GM19351 (cell line): ENCODE measurements at regions not wholly inside any gene's neighbourhood (a gene's known extent, or its start where the extent isn't known, plus 50 kb on each side); places are given as distances from the start of the nearest gene placed in this dataset.
A peak's percentile ranks its signal among the peaks of the same experiment; 100 is the strongest.

Experiments used
- ATAC-seq: cut with Tn5 transposase; IDR thresholded peaks from one replicate; pipeline ENCODE4 v1.9.1; 2021; ENCODE audit warnings: mild to moderate bottlenecking, moderate library complexity; ENCODE audit not compliant: unreplicated experiment

DNA sequence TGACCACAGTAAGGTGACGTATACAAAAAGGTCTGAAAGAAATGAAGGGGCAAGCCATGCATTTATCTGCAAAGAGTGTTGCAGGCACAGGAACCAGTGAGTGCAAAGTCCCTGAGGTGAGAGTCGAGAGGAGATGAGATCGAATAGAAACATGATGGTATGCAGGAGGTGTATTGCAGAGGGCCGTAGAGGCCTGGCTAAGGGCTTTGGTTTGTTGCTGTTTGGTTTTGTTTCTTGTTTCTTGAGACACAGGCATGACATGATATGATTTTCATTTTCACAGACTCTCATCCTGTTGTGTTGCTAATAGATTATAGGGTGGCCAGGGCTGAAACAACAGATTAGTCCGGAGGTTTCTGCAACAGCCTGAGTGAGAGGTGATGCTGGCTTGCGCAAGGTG lies 80.4 kb downstream of the HSPH1 start:
- ATAC-seq = no peak

DNA sequence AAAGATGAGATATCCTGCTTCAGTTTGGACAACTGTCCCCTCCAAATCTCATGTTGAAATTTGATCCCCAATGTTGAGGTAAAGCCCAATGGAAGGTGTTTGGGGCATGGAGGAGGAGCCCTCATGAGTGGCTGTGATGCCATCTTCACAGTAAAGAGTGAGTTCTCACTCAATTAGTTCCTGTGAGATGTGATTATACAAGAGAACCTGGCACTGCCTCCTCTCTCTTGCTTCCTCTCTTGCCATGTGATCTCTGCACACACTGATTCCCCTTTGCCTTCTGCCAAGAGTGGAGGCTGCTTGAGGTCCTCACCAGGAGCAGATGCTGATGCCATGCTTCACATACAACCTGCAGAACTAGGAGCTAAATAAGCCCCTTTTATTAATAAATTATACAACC lies 86.9 kb downstream of the HSPH1 start:
- ATAC-seq = no peak

DNA sequence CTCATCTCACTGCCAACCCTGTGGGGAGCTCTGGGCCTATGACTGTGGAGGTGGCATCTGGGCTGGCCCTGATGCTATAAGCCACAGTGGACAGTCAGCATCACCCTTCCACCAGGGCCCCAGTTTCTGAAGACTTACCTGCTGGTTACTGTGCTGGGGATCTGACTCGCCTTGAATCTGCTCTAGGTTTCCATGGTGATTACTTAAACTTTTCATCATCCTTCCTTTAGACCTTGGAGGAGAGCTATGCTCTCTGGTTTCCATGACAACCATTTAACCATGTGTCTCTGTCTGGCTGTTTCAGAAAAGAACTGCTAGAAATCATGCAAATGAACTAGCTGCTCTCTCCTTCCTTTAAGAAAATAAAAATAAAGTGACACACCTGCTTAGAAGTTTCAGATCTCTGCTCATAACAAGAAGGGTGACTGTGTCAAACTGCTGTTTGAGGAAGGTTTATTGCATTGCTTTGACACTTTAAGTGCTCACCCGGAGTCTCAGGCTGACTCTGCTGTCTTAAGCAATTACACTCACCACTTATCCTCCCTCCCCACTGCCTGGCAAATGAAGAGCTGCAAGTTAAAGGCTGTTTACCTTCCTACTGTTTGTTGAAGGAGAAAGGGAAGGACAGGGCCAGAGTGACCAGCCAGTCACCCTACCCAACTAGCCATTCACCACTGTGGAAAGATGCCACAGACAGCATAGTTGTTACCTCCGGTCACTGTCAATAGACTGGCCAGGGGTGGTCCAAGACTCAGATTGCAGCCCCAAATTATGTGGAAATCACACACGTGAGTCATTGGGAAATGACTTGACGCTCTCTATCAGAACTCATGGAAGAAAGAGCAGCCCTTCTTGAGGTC lies 87.6 kb downstream of the HSPH1 start:
- ATAC-seq = peak; percentile 89

DNA sequence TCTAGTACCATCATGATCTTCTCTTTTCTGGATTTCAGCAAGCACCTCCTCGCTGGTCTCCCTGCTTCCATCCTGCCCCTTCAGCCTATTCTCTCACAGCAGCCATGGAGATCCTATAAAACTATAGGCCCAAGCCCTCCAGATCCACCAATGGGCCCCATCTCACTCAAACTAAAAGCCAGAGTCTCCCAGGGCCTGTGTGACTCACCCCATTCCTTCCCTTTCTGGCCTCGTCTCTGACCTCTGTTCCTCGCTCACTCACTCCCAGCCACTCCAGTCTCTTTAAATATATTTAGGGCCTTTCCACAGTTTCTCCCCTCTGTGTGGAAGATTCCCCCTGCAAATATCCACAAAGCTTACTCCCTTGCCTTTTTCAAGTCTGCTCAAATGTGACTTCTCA lies 89.7 kb downstream of the HSPH1 start:
- ATAC-seq = no peak

DNA sequence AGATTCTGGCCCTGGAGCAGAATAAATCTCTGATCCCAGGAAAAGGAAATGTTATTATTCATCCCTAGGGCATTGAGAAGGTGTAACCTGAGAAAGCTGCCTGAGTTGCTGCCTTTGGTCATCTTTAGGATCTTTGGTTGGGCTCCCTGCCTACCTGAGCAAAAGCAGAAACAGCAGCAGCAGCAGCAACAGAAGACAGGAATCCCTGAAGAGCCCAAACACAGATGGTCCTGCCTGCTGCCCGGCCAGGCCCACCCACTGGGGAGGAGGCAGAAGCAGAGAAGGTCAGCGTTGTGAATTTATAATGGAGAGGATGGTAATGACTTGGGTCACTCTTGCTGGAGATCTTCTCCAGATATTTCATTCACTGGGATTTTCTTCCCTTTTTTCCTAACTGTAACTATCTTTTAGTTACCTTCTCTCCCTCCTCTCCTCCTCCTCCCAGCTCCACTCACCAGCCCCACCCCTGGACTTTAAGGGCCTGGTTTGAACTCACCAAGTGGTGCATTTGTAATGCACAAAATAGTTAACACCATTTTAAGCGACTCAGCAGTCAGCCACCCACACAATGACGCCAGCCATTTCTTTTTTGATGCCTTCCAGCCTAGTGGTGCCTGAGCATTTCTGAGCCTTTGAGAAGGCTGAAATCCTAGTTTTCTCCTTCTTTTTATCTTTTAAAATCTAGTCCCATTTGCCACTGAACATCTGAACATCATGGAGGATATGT lies 91.7 kb downstream of the HSPH1 start:
- ATAC-seq = no peak

DNA sequence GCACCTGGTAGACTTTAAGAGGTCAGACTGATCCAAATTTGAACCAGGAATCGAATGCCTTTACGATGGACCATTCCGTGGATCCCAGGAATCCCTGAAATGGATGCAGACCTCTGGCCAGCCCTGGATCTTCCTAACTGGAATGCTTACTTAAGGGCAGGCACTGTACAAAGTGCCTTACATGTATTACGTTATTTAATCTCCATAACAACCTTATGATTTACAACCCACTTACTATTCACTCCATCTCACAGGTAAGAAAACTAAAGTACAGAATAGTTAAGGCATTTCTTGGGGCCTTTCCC lies 93.6 kb downstream of the HSPH1 start:
- ATAC-seq = no peak

DNA sequence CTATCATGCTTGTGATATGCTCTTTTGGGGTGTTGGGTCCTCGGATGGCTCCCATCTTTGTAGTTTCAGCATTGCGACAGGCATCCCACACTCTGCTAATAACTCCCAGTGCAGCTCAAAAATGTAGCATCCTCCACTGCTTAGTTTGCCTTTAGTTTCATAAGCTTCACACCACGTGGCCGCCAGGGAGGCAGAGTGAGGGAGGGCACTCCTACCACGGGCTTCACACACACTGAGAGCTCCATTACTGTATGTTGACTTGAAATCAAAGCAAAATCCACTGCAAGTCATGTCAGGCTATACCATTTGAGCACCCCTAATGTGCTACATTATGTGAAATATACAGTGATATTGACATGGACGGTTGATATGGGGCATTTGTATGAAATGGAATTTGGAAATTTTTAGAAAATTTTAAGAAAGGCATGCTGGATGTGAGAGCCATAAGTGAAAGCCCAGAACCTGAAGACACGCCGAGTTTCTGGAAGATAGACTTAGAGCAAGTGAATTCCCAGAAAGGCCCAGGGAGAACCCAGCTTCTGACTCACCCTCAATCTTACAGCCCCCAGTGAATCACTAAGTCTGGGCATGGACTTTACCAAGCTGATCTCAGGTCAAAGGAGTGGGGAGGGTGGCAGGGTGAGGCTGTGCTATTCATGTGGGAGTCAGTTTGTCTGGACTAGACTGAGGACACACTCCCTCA lies 94.1 kb downstream of the HSPH1 start:
- ATAC-seq = no peak

DNA sequence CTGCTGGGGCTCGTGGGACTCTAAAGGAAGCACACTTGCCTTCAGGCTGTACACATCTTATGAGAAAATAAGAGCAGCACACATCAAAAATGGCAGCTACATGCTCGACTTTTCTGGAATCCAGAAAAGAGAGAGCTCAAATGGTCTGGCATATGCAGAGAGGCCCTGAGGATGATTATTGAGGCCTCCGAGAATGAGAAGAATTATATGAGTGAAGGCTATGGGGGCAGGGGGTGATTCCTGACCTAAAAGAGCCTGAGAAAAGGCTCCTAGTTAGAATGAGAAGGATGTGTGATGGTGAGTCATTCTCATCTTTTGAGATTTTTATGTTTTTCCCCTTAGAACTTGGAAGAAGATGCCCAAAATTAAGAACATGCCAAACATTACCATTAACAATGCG lies 97.1 kb downstream of the HSPH1 start:
- no peak for ATAC-seq

DNA sequence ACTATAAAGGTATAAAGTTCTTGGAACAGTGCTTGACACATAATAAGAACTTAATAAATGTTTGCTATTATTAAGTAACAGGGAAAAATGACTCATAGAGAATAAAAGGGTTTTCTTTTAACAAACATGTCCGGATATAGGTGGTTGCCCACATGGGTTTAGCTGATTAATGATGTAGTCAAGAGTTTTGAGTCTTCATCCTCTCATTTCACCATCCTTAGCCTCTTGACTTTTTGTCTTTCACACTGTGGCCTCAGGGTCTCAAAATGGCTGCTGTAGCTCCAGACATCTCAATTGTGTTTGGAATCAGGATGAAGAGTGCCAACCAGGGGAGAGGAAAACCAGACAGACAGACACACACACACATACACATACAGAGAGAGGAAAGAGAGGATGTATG lies 97.9 kb downstream of the HSPH1 start:
- ATAC-seq = no peak

DNA sequence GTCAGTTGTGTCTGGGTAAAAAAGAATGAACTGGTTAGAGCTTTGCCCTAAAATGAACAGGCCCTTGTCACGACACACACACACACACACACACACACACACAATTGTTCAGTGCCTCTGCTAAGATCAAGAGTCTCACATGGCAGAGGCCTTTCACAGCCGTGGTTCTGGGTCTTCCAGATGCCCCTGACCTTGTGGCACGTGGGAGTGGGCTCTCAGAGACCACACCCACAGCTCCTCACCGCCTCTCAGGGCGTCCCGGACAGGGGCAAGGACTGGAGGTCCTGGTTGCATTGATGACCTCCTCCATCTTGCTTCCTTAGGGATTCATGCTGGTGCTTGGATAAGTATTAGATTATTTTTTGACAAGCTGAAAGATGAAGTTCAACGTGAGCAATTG lies 101.0 kb downstream of the HSPH1 start:
- ATAC-seq = no peak

DNA sequence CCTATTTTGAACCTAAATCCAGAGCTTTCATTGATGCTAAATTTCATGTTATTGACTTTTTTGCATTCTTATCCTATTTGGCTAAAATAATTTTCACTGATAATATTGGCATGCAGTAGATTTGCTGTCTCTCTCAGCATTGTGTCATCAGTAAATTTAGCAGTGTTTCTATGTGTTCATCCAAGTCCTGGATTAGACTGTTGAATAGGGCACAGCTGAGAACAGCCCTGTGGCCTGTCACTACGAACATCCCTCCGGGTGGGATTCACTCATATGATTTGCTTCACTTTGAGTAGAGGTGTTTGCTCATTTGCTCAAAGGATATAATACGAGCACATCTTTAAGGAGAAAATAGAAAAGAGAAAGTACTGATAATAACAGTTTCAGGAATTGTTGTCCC lies 101.5 kb downstream of the HSPH1 start:
- ATAC-seq = no peak

DNA sequence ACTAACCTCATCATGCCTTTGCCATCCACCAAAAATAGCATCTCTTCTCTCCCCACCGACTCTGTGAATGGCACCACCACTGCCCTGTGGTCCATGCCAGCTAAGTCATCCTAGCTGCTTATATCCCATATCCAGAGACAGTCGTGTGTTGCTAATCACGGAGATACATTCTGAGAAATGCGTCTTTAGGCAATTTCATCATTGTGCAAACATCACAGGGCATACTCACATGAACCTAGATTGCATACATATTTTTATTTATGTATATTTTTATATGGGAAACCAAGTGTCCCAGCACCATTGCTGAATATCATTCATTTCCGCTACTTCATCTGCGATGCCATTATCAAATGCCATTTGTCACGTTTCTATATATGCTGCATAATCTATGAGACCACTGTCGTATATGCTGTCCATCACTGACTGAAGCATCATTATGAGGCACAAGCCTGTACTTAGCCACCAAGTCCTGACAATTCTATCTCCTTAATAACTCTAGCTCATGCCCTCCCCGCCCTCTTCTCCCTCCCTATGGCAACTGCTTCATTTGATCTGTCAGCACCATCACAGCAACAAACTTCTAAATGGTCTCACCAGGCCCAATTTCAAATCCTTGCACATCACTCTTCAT lies 104.2 kb downstream of the HSPH1 start:
- ATAC-seq = no peak

DNA sequence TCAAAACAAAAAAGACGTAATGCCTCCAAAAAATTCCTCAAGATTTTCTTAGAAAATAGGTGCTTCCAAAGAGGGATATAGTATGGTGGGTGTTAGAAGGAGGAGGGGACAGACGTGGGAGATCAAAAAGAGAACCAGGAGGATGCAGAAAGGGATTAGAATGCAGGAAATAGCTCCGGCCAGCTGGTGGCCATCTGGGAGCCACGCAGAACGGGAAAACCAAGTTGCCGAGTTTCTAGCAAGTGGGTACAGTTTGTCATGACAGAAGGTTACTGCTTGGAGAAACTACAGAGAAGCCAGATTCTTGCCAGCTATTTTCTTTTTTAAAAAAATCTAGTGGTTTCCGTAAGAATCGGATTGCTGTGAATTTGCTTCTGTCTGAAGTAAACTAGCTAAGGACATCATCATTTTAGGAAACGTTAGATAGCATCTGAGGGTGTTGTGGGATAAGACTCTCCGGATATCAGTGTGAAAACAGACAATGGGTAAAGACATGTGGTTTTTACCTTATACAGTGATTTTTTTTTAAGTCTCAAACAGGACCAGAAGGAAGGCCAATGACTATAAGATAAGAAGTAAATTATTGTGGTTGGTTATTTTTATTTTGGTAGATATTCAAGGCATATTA lies 104.9 kb downstream of the HSPH1 start:
- no peak for ATAC-seq

DNA sequence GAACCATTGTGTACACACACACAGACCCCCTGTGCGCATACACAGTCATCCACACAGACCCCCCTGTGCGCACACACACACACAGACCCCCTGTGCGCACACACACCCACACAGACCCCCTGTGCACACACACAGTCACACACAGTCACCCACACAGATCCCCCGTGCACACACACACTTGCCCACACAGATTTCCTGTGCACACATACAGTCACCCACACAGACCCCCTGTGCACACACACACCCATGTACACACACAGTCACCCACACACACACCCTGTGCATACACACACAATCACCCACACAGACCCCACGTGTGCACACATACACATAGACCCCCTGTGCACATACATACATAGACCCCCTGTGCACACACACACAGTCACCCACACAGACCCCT lies 106.1 kb downstream of the HSPH1 start:
- ATAC-seq = no peak

DNA sequence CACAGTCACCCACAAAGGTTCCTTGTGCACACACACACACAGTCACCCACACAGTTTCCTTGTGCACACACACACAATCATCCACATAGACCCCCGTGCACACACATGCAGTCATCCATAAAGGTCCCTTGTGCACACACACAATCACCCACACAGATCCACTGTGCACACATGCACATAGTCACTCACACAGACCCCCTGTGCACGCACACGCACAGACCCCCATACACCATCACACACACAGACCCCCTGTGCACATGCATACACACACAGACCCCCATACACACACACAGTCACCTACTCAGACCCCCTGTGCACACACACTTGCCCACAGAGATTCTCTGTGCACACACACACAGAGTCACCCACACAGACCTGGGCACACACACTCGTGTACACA lies 107.1 kb downstream of the HSPH1 start:
- ATAC-seq = no peak

DNA sequence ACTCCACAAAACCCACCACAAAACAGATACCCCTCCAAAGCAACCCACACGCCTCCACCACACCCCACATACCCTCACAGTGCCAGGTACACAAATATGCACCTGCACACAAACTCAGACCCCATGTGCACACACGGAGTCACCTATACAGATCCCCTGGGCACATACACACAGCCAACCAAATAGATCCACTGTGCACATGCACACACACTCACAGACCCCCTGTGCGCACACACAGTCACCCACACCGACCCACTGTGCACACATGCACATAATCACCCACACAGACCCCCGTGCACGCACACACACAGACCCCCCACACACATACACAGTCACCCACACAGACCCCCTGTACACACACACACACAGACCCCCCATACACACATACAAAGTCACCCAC lies 107.8 kb downstream of the HSPH1 start:
- ATAC-seq = no peak

DNA sequence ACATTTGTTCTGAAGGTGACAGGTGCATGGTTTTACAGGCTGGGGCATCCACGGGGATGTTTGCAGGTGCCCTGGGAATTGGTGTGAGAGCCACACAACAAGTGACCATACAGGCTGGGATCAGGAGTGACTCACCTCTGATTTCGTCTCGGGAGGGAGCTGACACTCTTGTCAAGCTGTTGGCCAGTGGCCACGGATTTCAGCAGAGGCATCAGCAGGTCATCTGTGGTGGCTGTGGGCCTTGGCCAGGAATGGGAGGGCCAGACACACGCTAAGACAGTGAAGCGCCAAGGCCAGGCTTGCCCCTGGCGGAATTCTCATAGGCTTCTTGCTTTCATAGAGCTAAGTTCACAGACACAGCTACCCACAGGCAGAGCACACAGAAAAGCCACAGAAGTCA lies 108.6 kb downstream of the HSPH1 start:
- no peak for ATAC-seq

DNA sequence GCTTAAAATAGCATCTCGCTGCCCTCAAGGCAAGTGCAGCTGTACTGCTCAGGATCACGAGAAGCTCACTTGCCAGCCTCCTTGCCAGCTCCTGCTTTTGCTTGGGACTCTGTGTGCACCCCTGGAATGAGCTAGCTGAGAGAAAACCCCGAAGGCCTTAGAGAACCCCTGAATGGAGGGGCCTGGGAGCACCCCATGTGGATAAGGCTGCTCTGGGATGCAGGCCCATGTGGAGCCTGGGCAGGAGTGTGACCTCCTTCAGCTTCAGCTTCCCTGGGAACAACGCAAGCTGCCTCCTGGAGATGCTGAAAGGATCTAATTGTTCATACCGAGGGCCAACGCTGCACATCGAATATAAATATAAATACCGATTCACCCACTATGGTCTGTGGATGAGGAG lies 109.2 kb downstream of the HSPH1 start:
- no peak for ATAC-seq

DNA sequence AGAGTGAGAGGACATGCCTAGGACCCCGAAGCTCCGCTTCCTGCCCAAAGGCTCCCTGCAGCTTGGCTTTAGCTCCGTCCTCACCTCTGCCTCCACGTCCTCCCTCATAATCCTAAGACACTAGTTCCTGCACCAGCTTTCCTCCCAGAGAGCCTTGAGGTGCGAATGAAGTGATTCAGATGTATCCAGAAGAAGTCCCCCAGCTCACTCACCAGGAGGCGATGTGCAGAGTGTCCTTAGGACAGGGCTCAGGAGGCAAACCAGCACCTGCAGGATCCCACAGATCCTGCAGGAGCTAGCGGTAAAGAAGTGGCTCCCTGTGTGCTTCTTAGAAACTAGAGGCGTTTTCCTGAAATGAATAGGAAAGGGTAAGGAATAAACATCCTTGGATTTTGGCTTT lies 109.7 kb downstream of the HSPH1 start:
- no peak for ATAC-seq

DNA sequence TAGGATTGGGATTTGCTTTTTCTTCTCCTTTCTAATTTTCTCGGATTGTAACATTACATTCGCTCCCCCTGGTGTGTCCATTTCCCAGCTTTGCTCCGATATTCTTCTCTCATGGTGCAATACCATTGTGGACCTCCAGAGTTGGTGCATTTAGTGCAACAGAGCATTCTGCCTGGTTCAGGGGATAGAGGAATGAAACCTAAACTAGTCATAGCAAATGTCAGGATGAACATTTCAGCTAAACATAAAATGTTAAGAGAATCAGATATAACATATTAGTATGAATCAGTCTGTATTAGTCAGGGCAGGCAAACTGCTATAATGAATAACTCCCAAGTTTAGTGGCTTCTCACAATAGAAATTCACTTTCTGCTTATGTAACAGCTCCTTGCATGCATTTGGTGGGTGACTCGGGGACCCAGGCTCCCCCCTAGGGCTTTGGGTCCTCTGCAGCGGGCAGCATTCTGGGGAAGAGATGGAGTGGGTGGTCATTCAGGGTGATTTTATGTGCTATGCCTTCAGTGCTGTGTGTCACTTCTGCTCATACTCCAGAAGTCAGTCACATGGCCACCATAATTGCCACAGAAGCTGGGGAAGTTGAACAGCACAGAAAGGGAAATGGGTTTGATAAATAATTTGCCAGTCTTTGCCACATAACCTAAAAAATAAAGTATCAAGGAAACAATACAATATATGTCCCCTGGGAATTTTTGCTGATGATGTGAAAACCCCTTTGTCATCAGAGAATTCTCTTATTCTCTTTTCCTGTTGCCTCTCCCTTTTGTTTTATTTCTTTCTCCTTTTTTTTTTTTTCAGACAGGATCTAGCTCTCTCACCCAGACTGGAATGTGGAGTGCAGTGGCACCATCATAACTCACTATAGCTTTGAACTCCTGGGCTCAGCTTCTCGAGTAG lies 111.0 kb downstream of the HSPH1 start:
- ATAC-seq = no peak
